Panc1 (cell line): ENCODE measurements at regions not wholly inside any gene's neighbourhood (a gene's known extent, or its start where the extent isn't known, plus 50 kb on each side); places are given as distances from the start of the nearest gene placed in this dataset.

Experiments used
- ATAC-seq: fragments of 200-7000 bp; cut with Tn5 transposase; 2 replicates; pipeline ENCODE4 v1.9.1; 2020; ENCODE audit warnings: mild to moderate bottlenecking, moderate library complexity
- BruUV-seq: library from RNA; stranded (reverse); fragments of 400-500 nt; replicated peaks from 2 replicates; lab custom pipeline; 2021; lab: Mats Ljungman, UMichigan
- CTCF ChIA-PET: fragments of 300-600 bp; sonication (Branson Sonifier 250); formaldehyde crosslinking; loops from one replicate; lab custom pipeline; 2022; ENCODE audit warnings: antibody characterized with exemption; lab: Charles Lee
- POLR2A ChIA-PET: fragments of 300-600 bp; sonication (Branson Sonifier 250); formaldehyde crosslinking; loops from one replicate; lab custom pipeline; 2022; ENCODE audit warnings: antibody characterized with exemption; lab: Charles Lee
- DNase-seq: peaks from one replicate; pipeline ENCODE4 v3.0.0-alpha.2; 2010; ENCODE audit warnings: low read depth, low spot score
- H3K27ac ChIP-seq: 2 replicates; pipeline ENCODE4 v1.5.1; 2011; ENCODE audit warnings: mild to moderate bottlenecking, low read length, inconsistent platforms
- H3K27me3 ChIP-seq: fragments of 200-500 bp; sonication (Bioruptor generic); 2 replicates; pipeline ENCODE4 v1.6.0; 2014; ENCODE audit warnings: low read length, inconsistent platforms; ENCODE audit not compliant: control insufficient read depth, insufficient read depth
- H3K36me3 ChIP-seq: fragments of 200-500 bp; sonication (Bioruptor generic); 2 replicates; pipeline ENCODE4 v1.5.1; 2014; ENCODE audit warnings: inconsistent platforms, mild to moderate bottlenecking, low read length, moderate library complexity; ENCODE audit not compliant: control insufficient read depth, insufficient read depth
- H3K4me1 ChIP-seq: 2 replicates; pipeline ENCODE4 v1.5.1; 2011; ENCODE audit warnings: inconsistent platforms, mild to moderate bottlenecking, low read length, moderate library complexity; ENCODE audit not compliant: control insufficient read depth, insufficient read depth
- H3K4me3 ChIP-seq, 2 experiments: 2 replicates each; pipeline ENCODE4 v1.5.1; 2011 to 2012; ENCODE audit warnings: low read depth in 2 of 2, low read length in 2 of 2, mild to moderate bottlenecking in 2 of 2, inconsistent platforms in 1 of 2, moderate library complexity in 1 of 2
- H3K9me3 ChIP-seq: fragments of 200-500 bp; sonication (Bioruptor generic); 2 replicates; pipeline ENCODE4 v1.5.1; 2014; ENCODE audit warnings: low read depth, mild to moderate bottlenecking, inconsistent platforms, low read length, moderate library complexity; ENCODE audit not compliant: control insufficient read depth, insufficient read depth
- POLR2AphosphoS5 ChIP-seq: IDR thresholded peaks from 2 replicates; pipeline ENCODE4 v1.6.1; 2012; ENCODE audit warnings: mild to moderate bottlenecking, low read depth, low read length, moderate library complexity
- REST ChIP-seq, 2 experiments: IDR thresholded peaks; 2 replicates each; pipeline ENCODE4 v1.6.1; 2011 to 2012; ENCODE audit warnings: low read depth in 2 of 2, control low read depth in 1 of 2, low read length in 1 of 2, mild to moderate bottlenecking in 1 of 2, moderate library complexity in 1 of 2; ENCODE audit not compliant: insufficient read depth in 1 of 2
- SIN3A ChIP-seq: IDR thresholded peaks from 2 replicates; pipeline ENCODE4 v1.6.1; 2012; ENCODE audit warnings: low read depth, mild to moderate bottlenecking, low read length, moderate library complexity, borderline replicate concordance; ENCODE audit not compliant: insufficient read depth
- TCF7L2 ChIP-seq: IDR thresholded peaks from 2 replicates; pipeline ENCODE4 v1.6.1; 2011; ENCODE audit warnings: mild to moderate bottlenecking, low read depth, low read length, inconsistent platforms
- in situ Hi-C: cut with HindIII; loops from 2 replicates; pipeline ENCODE4 v1.10.0; 2016; ENCODE audit warnings: low sequenced_read_pairs, low pct_unique_long_range_greater_than_20kb
- intact Hi-C: fragments of 100-400 bp; cut with micrococcal nuclease; formaldehyde crosslinking; loops from one replicate; pipeline ENCODE4 v1.10.0; 2022; ENCODE audit not compliant: unreplicated experiment
- TF ChIP-seq, protein P1 (sequence below): fragments of 450-650 bp; IDR thresholded peaks from 2 replicates; pipeline ENCODE4 v1.5.1; 2017; ENCODE audit warnings: mild to moderate bottlenecking

- TF ChIP-seq, protein P1, sequence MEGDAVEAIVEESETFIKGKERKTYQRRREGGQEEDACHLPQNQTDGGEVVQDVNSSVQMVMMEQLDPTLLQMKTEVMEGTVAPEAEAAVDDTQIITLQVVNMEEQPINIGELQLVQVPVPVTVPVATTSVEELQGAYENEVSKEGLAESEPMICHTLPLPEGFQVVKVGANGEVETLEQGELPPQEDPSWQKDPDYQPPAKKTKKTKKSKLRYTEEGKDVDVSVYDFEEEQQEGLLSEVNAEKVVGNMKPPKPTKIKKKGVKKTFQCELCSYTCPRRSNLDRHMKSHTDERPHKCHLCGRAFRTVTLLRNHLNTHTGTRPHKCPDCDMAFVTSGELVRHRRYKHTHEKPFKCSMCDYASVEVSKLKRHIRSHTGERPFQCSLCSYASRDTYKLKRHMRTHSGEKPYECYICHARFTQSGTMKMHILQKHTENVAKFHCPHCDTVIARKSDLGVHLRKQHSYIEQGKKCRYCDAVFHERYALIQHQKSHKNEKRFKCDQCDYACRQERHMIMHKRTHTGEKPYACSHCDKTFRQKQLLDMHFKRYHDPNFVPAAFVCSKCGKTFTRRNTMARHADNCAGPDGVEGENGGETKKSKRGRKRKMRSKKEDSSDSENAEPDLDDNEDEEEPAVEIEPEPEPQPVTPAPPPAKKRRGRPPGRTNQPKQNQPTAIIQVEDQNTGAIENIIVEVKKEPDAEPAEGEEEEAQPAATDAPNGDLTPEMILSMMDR = no peak
- TF ChIP-seq POLR2AphosphoS5 (no peak), SIN3A (no peak), REST (IDR thresholded peaks at IDR 0.05; ENCODE audit: insufficient read depth in 1 of 2, low read depth in 2 of 2, low read length in 1 of 2) (no peak)
- Histone ChIP-seq H3K36me3 (no peaks in the 10 kb centered on the region), H3K27me3 (no peaks in the 10 kb centered on the region), H3K27ac (no peak overlapping the region), H3K4me1 (no peaks in the 10 kb centered on the region), H3K4me3 (no peak overlapping the region), H3K9me3 (no peaks in the 10 kb centered on the region)
- POLR2A ChIA-PET = no interaction called here
- no TSS peak for BruUV-seq
- intact Hi-C loops (no loop called here), in situ Hi-C loops (no loop called here)
- DNase-seq (no peak), ATAC-seq (no peak)
- CTCF ChIA-PET = no interaction called here
Measured at GRCh38 chr1:99082366-99082765, 77.7 kb upstream of the PLPPR5 start.

- no peak overlapping the region for H3K27ac ChIP-seq
- BruUV-seq = no TSS peak
- in situ Hi-C loops (no loop called here), intact Hi-C loops (no loop called here)
- DNase-seq (no peak), ATAC-seq (no peak)
- no peak overlapping the region for H3K4me3 ChIP-seq
- ChIA-PET CTCF (no interaction called here), POLR2A (no interaction called here)
- no peak for TF ChIP-seq SIN3A
- H3K9me3 ChIP-seq = no peaks in the 10 kb centered on the region
- no peaks in the 10 kb centered on the region for H3K36me3 ChIP-seq
- H3K27me3 ChIP-seq = no peaks in the 10 kb centered on the region
- no peaks in the 10 kb centered on the region for H3K4me1 ChIP-seq
Measured at GRCh38 chr1:99083338-99083737, 78.7 kb upstream of the PLPPR5 start.

DNA sequence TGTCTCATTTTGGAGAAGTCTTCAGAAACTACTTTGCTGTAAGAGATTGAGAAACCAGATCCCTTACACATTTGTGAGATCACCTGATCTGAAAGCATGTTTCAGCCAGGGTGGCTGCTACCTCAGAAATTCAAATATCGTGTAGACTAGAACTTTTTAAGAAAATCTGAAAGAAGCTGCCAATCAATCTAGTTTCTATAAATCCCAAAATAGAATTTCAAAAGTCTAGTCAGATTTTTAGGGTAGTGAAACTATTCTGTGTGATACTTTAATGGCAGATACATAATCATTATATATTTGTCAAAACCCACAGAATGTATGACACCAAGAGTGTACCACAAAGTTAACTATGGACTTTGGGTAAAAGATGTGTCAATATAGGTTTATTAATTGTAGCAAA lies 79.9 kb upstream of the PLPPR5 start:
- ATAC-seq = no peak
- CTCF ChIA-PET = no interaction called here

More for the DNA sequence above, 79.9 kb upstream of the PLPPR5 start:
- no TSS peak for BruUV-seq
- Histone ChIP-seq H3K27ac (no peak overlapping the region), H3K9me3 (no peaks in the 10 kb centered on the region), H3K4me1 (no peaks in the 10 kb centered on the region), H3K4me3 (no peak overlapping the region), H3K36me3 (no peaks in the 10 kb centered on the region), H3K27me3 (no peaks in the 10 kb centered on the region)
- DNase-seq = no peak
- TF ChIP-seq, protein P1 = no peak
- TF ChIP-seq REST (IDR thresholded peaks at IDR 0.05; ENCODE audit: insufficient read depth in 1 of 2, low read depth in 2 of 2, low read length in 1 of 2) (no peak), TCF7L2 (no peak), POLR2AphosphoS5 (no peak), SIN3A (no peak)
- POLR2A ChIA-PET = no interaction called here
- intact Hi-C loops = no loop called here
- in situ Hi-C loops = no loop called here
